ENCODE measurements at regions not wholly inside any gene's neighbourhood (a gene's known extent, or its start where the extent isn't known, plus 50 kb on each side); places are given as distances from the start of the nearest gene placed in this dataset.

GRCh38 chr16:79797486-79797885 is 196.9 kb upstream of the MAF start:
- TF ChIP-seq MYC (IDR thresholded peaks at IDR 0.05; ENCODE audit: low read depth, low read length), result no peak
- no peak for TF ChIP-seq FOS (IDR thresholded peaks at IDR 0.05; ENCODE audit: borderline replicate concordance, insufficient read depth, low read length)
- TF ChIP-seq POLR2A (IDR thresholded peaks at IDR 0.05; ENCODE audit: low read depth, low read length), result no peak
- TF ChIP-seq CTCF (IDR thresholded peaks at IDR 0.05; ENCODE audit: extremely low read depth in 1 of 2, insufficient read depth in 1 of 2, low read depth in 1 of 2, low read length in 2 of 2), result no peak
- no peak for TF ChIP-seq JUN (IDR thresholded peaks at IDR 0.05; ENCODE audit: borderline replicate concordance, insufficient read depth, insufficient read length, low read depth)
- TF ChIP-seq POLR2AphosphoS5 (IDR thresholded peaks at IDR 0.05; ENCODE audit: insufficient read depth, low read depth, low read length), result no peak
- no peak for TF ChIP-seq EZH2 (IDR thresholded peaks at IDR 0.05; ENCODE audit: borderline replicate concordance, low read depth, low read length, severe bottlenecking)
- no peak for TF ChIP-seq MAX (IDR thresholded peaks at IDR 0.05; ENCODE audit: insufficient read depth, insufficient read length)
- no peak for TF ChIP-seq GATA2 (IDR thresholded peaks at IDR 0.05; ENCODE audit: insufficient read depth, insufficient read length, low read depth, low read length)
- intact Hi-C loops (cut with micrococcal nuclease) (no loop called here), dilution Hi-C loops (cut with MboI; ENCODE audit: extremely low pct_ligation_motif_present, low sequenced_read_pairs) (no loop called here)
- Histone ChIP-seq H3K4me1 (ENCODE audit: control insufficient read depth, extremely low read depth, insufficient read depth, low read length) (no peaks in the 10 kb centered on the region), H3K27me3 (ENCODE audit: control insufficient read depth in 2 of 2, insufficient read depth in 2 of 2, low read length in 2 of 2) (no peaks in the 10 kb centered on the region), H3K79me2 (ENCODE audit: control insufficient read depth, insufficient read depth, low read length) (no peaks in the 10 kb centered on the region), H3K4me2 (ENCODE audit: insufficient read depth, low read length) (no peak overlapping the region), H2AFZ (ENCODE audit: low read depth, low read length) (no peak overlapping the region), H3K4me3 (replicated peaks in 1 of 3; ENCODE audit: insufficient read depth in 1 of 3, low read depth in 1 of 3, low read length in 3 of 3) (no peak overlapping the region), H3K9me3 (replicated peaks; ENCODE audit: control insufficient read depth, insufficient read depth, low read length) (peaks cover 7% of the 10 kb centered on the region), H4K20me1 (replicated peaks; ENCODE audit: control insufficient read depth, extremely low read depth, insufficient read depth, low read length) (no peaks in the 10 kb centered on the region), H3K36me3 (ENCODE audit: control insufficient read depth in 2 of 2, extremely low read depth in 1 of 2, insufficient read depth in 2 of 2, low read length in 2 of 2) (no peaks in the 10 kb centered on the region), H3K9me1 (replicated peaks; ENCODE audit: control insufficient read depth, extremely low read depth, insufficient read depth, low read length) (no peaks in the 10 kb centered on the region), H3K9ac (replicated peaks; ENCODE audit: extremely low read depth, insufficient read depth, low read length) (no peak overlapping the region), H3K27ac (ENCODE audit: insufficient read depth, low read depth, low read length) (no peak overlapping the region)
- ChIA-PET POLR2A (no interaction called here), CTCF (no interaction called here)
- no TSS peak for BruUV-seq (replicated peaks)
- no peak for DNase-seq (ENCODE audit: low read depth, low spot score)
- FAIRE-seq, result no peak

All from endothelial cell of umbilical vein (primary cell).